Mesodermal cell (in vitro differentiated cells): ENCODE measurements at regions not wholly inside any gene's neighbourhood (a gene's known extent, or its start where the extent isn't known, plus 50 kb on each side); places are given as distances from the start of the nearest gene placed in this dataset.
"Not testable (repeated sequence)": the region's sequence is repeated elsewhere in the genome, so short reads cannot be mapped to it uniquely, and the experiment has no call there.

Experiments used
- H3K27ac ChIP-seq: 2 replicates; pipeline ENCODE4 v1.7.0; 2013; ENCODE audit warnings: mild to moderate bottlenecking, low read depth, low read length, moderate library complexity; ENCODE audit not compliant: severe bottlenecking
- H3K36me3 ChIP-seq: 2 replicates; pipeline ENCODE4 v1.7.1; 2013; ENCODE audit warnings: mild to moderate bottlenecking, low read length, moderate library complexity; ENCODE audit not compliant: control insufficient read depth, insufficient read depth
- H3K4me1 ChIP-seq: one replicate; pipeline ENCODE4 v1.7.1; 2013; ENCODE audit warnings: mild to moderate bottlenecking, low read length; ENCODE audit not compliant: insufficient read depth, control insufficient read depth, poor library complexity, severe bottlenecking
- H3K4me3 ChIP-seq: 2 replicates; pipeline ENCODE4 v1.7.0; 2013; ENCODE audit warnings: low read length, control low read depth, mild to moderate bottlenecking; ENCODE audit not compliant: insufficient read depth, poor library complexity, severe bottlenecking; ENCODE audit errors: extremely low read depth
- H3K9me3 ChIP-seq: 2 replicates; pipeline ENCODE4 v1.7.1; 2013; ENCODE audit warnings: mild to moderate bottlenecking, low read length, moderate library complexity; ENCODE audit not compliant: control insufficient read depth
- WGBS, 2 experiments: methylation state at CpG; one replicate each; pipeline ENCODE4 v1.1.5; 2013; ENCODE audit warnings: missing lambda C conversion rate in 2 of 2; ENCODE audit not compliant: insufficient coverage in 2 of 2; 5-methylcytosine and 5-hydroxymethylcytosine counted together

GRCh38 chr14:50020799-50021198 lies 95.6 kb downstream of the VCPKMT start:
- no peak overlapping the region for H3K4me3 ChIP-seq
- H3K4me1 ChIP-seq = no peaks in the 10 kb centered on the region
- no peaks in the 10 kb centered on the region for H3K36me3 ChIP-seq
- peaks cover 19% of the 10 kb centered on the region for H3K9me3 ChIP-seq
- no peak overlapping the region for H3K27ac ChIP-seq

GRCh38 chr14:50021261-50022031 lies 94.9 kb downstream of the VCPKMT start:
- Histone ChIP-seq H3K4me3 (no peak overlapping the region), H3K36me3 (no peaks in the 10 kb centered on the region), H3K4me1 (no peaks in the 10 kb centered on the region), H3K9me3 (peaks cover 21% of the 10 kb centered on the region), H3K27ac (no peak overlapping the region)
- WGBS, 2 experiments = 96 to 98% methylated on average over 5 of the region's 5 CpGs

- H3K4me3 ChIP-seq = no peak overlapping the region
- H3K9me3 ChIP-seq = peaks cover 21% of the 10 kb centered on the region
- no peaks in the 10 kb centered on the region for H3K4me1 ChIP-seq
- no peak overlapping the region for H3K27ac ChIP-seq
- WGBS, 2 experiments = 100% methylated on average over 1 of the region's 3 CpGs
- H3K36me3 ChIP-seq = no peaks in the 10 kb centered on the region
Observed at GRCh38 chr14:50022661-50023060, 93.7 kb downstream of the VCPKMT start.

GRCh38 chr14:50023671-50024490 lies 92.5 kb downstream of the VCPKMT start:
- no peak overlapping the region for H3K4me3 ChIP-seq
- H3K27ac ChIP-seq = no peak overlapping the region
- WGBS, 2 experiments = 80 to 85% methylated on average over 3 to 4 of the region's 8 CpGs
- no peaks in the 10 kb centered on the region for H3K36me3 ChIP-seq
- H3K9me3 ChIP-seq = peaks cover 21% of the 10 kb centered on the region
- H3K4me1 ChIP-seq = no peaks in the 10 kb centered on the region

DNA sequence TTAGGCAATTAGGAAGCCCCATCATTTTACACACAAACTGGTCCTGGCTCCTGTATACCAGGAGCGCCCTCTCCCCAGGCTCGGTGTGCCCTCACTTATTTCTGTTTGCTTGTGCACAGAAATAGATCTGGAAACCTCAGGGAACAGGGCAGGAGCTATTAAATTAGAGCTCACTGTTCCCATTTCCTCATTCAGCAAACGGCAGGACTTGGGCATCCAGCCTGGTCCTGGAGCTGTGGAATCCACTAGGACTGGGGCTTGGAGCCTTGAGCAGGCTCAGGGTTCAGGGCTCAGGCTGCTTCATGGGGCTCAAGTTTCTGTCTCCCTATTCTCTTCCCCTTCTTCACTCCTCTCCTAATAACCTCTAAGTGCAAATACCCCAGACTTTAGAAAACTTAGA lies 91.3 kb downstream of the VCPKMT start:
- WGBS, 2 experiments = 92 to 100% methylated on average over 3 of the region's 3 CpGs
- H3K4me3 ChIP-seq = no peak overlapping the region
- peaks cover 16% of the 10 kb centered on the region for H3K9me3 ChIP-seq
- H3K27ac ChIP-seq = no peak overlapping the region
- no peaks in the 10 kb centered on the region for H3K36me3 ChIP-seq
- peaks cover 2% of the 10 kb centered on the region for H3K4me1 ChIP-seq

- H3K9me3 ChIP-seq = peaks cover 9% of the 10 kb centered on the region
- H3K4me1 ChIP-seq = peaks cover 3% of the 10 kb centered on the region
- WGBS, 2 experiments = 83% methylated on average over 2 of the region's 2 CpGs; no CpG with 5 or more reads in 1 of the 2 experiments
- H3K4me3 ChIP-seq = no peak overlapping the region
- no peaks in the 10 kb centered on the region for H3K36me3 ChIP-seq
- no peak overlapping the region for H3K27ac ChIP-seq
Observed at GRCh38 chr14:50025776-50026175, 90.6 kb downstream of the VCPKMT start.

DNA sequence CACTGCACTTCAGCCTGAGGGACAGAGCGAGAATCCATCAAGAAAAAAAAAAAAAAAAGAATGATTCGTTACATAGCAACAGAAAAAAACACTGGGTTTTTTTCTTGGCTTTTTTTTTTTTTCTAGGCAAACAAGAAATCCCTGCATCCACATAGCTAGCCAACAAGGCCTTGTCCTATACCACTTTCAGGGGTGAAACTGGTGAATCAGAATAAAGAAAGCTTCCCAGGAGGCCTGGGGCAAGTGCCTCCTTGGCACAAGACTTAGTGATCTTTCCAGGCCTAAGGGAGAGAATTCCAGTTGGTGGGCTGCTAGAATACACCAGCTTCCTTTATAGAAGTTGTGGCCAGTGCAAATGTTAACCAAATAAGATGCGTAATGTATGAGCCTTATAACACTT lies 90.0 kb downstream of the VCPKMT start:
- H3K4me1 ChIP-seq = peaks cover 3% of the 10 kb centered on the region
- no peak overlapping the region for H3K4me3 ChIP-seq
- peaks cover 3% of the 10 kb centered on the region for H3K9me3 ChIP-seq
- WGBS, 2 experiments = 94 to 95% methylated on average over 2 of the region's 3 CpGs
- H3K27ac ChIP-seq = no peak overlapping the region
- no peaks in the 10 kb centered on the region for H3K36me3 ChIP-seq

DNA sequence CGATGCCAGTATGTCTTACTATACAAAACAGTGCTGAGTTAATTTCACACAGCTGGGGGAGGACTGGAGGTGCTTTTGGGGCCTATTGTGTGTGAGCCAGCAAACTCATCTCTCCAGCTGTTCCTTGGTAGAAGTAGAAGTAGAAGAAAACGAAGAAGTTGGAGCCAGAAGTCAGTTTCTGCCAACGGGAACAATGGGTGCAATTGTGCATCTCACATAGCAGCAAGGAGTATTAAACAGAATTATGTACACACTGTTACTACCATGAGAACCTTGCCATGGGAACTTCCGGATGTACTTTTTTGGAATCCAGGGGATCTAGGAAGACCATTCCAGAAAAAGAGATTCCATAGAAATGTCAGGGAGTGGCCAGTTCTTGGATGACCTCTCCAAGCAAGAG lies 88.6 kb downstream of the VCPKMT start:
- Histone ChIP-seq H3K27ac (no peak overlapping the region), H3K9me3 (peaks cover 3% of the 10 kb centered on the region), H3K36me3 (no peaks in the 10 kb centered on the region), H3K4me3 (no peak overlapping the region), H3K4me1 (peaks cover 3% of the 10 kb centered on the region)
- WGBS, 2 experiments = 100% methylated on average over 2 of the region's 4 CpGs

GRCh38 chr14:50028458-50028857 lies 87.9 kb downstream of the VCPKMT start:
- Histone ChIP-seq H3K4me1 (peaks cover 3% of the 10 kb centered on the region), H3K4me3 (no peak overlapping the region), H3K27ac (no peak overlapping the region), H3K36me3 (no peaks in the 10 kb centered on the region), H3K9me3 (peaks cover 3% of the 10 kb centered on the region)
- 98 to 100% methylated on average over 4 to 5 of the region's 6 CpGs for WGBS, 2 experiments

GRCh38 chr14:50030036-50030435 lies 86.3 kb downstream of the VCPKMT start:
- H3K27ac ChIP-seq = no peak overlapping the region
- WGBS, 2 experiments = 88% methylated on average over 1 to 2 of the region's 2 CpGs

DNA sequence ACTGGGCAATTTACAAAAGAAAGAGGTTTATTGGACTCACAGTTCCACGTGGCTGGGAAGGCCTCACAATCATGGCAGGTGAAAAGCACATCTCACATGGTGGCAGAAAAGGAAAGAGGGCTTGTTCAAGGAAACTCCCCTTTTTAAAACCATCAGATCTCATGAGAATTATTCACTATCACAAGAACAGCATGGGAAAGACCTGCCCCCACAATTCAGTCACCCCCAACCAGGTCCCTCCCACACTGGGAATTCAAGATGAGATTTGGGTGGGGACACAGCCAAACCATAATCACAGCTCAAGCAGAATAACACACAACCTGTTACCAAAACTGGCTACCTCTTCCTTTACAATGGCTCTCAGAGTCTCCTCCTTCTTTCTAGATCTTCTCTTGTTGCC lies 85.5 kb downstream of the VCPKMT start:
- H3K4me1 ChIP-seq, H3K9me3 ChIP-seq, H3K36me3 ChIP-seq, H3K27ac ChIP-seq, H3K4me3 ChIP-seq: not testable (repeated sequence)
- WGBS, 2 experiments = 100% methylated on average over 1 of the region's 1 CpG; no CpG with 5 or more reads in 1 of the 2 experiments

More at GRCh38 chr14:50030036-50030435, 86.3 kb downstream of the VCPKMT start:
- Histone ChIP-seq H3K4me1 (peaks cover 3% of the 10 kb centered on the region), H3K9me3 (peaks cover 3% of the 10 kb centered on the region), H3K4me3 (no peak overlapping the region), H3K36me3 (no peaks in the 10 kb centered on the region)
